Mammary epithelial cell (primary cell): ENCODE measurements at regions not wholly inside any gene's neighbourhood (a gene's known extent, or its start where the extent isn't known, plus 50 kb on each side); places are given as distances from the start of the nearest gene placed in this dataset.

ENCODE experiments used
- CTCF ChIP-seq, 2 donors: IDR thresholded peaks in 1 of 2; conservative IDR thresholded peaks in 1 of 2; 2 replicates each; pipeline ENCODE4 v1.5.1; 2011 to 2012; ENCODE audit warnings: inconsistent platforms in 2 of 2, low read length in 2 of 2, mild to moderate bottlenecking in 2 of 2, control low read depth in 1 of 2, low read depth in 1 of 2; ENCODE audit not compliant: insufficient read depth in 1 of 2; ENCODE audit errors: extremely low read depth in 1 of 2
- EZH2 ChIP-seq: IDR thresholded peaks from 2 replicates; pipeline ENCODE4 v1.6.1; 2012; ENCODE audit warnings: low read length, inconsistent platforms, borderline replicate concordance

GRCh38 chr2:139059617-139060016 is 279.4 kb upstream of the NXPH2 start:
- TF ChIP-seq CTCF (conservative IDR thresholded peaks at IDR 0.05 in 1 of 2, IDR thresholded peaks at IDR 0.05 in 1 of 2; ENCODE audit: extremely low read depth in 1 of 2, insufficient read depth in 1 of 2, low read depth in 1 of 2, low read length in 2 of 2): no peak
- TF ChIP-seq EZH2: no peak
